ENCODE measurements at regions not wholly inside any gene's neighbourhood (a gene's known extent, or its start where the extent isn't known, plus 50 kb on each side); places are given as distances from the start of the nearest gene placed in this dataset.

GRCh38 chr3:164479406-164479805 is 598.9 kb downstream of the SI start:
- no TSS peak for BruUV-seq (replicated peaks)
- H3K4me2 ChIP-seq (ENCODE audit: insufficient read depth, low read length): no peak overlapping the region
- no peaks in the 10 kb centered on the region for H3K4me1 ChIP-seq (ENCODE audit: control insufficient read depth, extremely low read depth, insufficient read depth, low read length)
- H4K20me1 ChIP-seq (replicated peaks; ENCODE audit: control insufficient read depth, extremely low read depth, insufficient read depth, low read length): no peaks in the 10 kb centered on the region
- H3K27ac ChIP-seq (ENCODE audit: insufficient read depth, low read depth, low read length): no peak overlapping the region
- FAIRE-seq: no peak
- intact Hi-C loops (cut with micrococcal nuclease) (no loop called here), dilution Hi-C loops (cut with MboI; ENCODE audit: extremely low pct_ligation_motif_present, low sequenced_read_pairs) (no loop called here)
- H3K9me3 ChIP-seq (replicated peaks; ENCODE audit: control insufficient read depth, insufficient read depth, low read length): peaks cover 4% of the 10 kb centered on the region
- no peak for TF ChIP-seq FOS (IDR thresholded peaks at IDR 0.05; ENCODE audit: borderline replicate concordance, insufficient read depth, low read length)
- TF ChIP-seq MYC (IDR thresholded peaks at IDR 0.05; ENCODE audit: low read depth, low read length): no peak
- no peak for TF ChIP-seq CTCF (IDR thresholded peaks at IDR 0.05; ENCODE audit: extremely low read depth in 1 of 2, insufficient read depth in 1 of 2, low read depth in 1 of 2, low read length in 2 of 2)
- TF ChIP-seq, protein P1, sequence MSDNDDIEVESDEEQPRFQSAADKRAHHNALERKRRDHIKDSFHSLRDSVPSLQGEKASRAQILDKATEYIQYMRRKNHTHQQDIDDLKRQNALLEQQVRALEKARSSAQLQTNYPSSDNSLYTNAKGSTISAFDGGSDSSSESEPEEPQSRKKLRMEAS (IDR thresholded peaks at IDR 0.05; ENCODE audit: insufficient read depth, insufficient read length): no peak
- TF ChIP-seq POLR2A (IDR thresholded peaks at IDR 0.05; ENCODE audit: low read depth, low read length): no peak
- no peak for TF ChIP-seq JUN (IDR thresholded peaks at IDR 0.05; ENCODE audit: borderline replicate concordance, insufficient read depth, insufficient read length, low read depth)
- no peak for TF ChIP-seq POLR2AphosphoS5 (IDR thresholded peaks at IDR 0.05; ENCODE audit: insufficient read depth, low read depth, low read length)
- H2AFZ ChIP-seq (ENCODE audit: low read depth, low read length): no peak overlapping the region
- H3K27me3 ChIP-seq (ENCODE audit: control insufficient read depth in 2 of 2, insufficient read depth in 2 of 2, low read length in 2 of 2): no peaks in the 10 kb centered on the region
- no peak overlapping the region for H3K9ac ChIP-seq (replicated peaks; ENCODE audit: extremely low read depth, insufficient read depth, low read length)
- ChIA-PET POLR2A (no interaction called here), CTCF (no interaction called here)
- DNase-seq (ENCODE audit: low read depth, low spot score): no peak
- H3K4me3 ChIP-seq (replicated peaks in 1 of 3; ENCODE audit: insufficient read depth in 1 of 3, low read depth in 1 of 3, low read length in 3 of 3): no peak overlapping the region
- no peaks in the 10 kb centered on the region for H3K9me1 ChIP-seq (replicated peaks; ENCODE audit: control insufficient read depth, extremely low read depth, insufficient read depth, low read length)
- H3K36me3 ChIP-seq (ENCODE audit: control insufficient read depth in 2 of 2, extremely low read depth in 1 of 2, insufficient read depth in 2 of 2, low read length in 2 of 2): no peaks in the 10 kb centered on the region
- no peaks in the 10 kb centered on the region for H3K79me2 ChIP-seq (ENCODE audit: control insufficient read depth, insufficient read depth, low read length)

DNA sequence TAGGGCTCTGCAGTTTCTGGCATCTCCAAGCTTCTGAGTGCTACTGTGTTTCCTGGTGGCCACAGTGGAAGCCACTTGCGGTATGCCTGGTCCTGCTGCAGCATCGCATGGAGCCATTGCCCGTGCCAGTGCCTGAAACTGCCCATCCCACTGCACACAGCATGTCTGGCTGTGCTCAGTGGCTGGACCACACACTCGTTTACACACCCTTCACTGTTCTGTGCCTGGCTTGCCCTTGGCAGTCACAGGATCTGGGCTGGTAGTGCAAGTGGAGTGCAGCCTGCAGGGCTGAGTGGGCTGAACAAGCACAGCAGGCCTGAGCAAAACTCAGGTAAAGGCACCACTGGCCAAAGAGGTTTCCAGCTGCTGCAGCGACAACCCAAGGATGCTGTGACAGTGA is 600.0 kb downstream of the SI start:
- TF ChIP-seq, protein P1 (IDR thresholded peaks at IDR 0.05; ENCODE audit: insufficient read depth, insufficient read length): no peak
- no peak for TF ChIP-seq POLR2AphosphoS5 (IDR thresholded peaks at IDR 0.05; ENCODE audit: insufficient read depth, low read depth, low read length)
- Histone ChIP-seq H2AFZ (ENCODE audit: low read depth, low read length) (no peak overlapping the region), H3K27me3 (ENCODE audit: control insufficient read depth in 2 of 2, insufficient read depth in 2 of 2, low read length in 2 of 2) (no peaks in the 10 kb centered on the region), H3K36me3 (ENCODE audit: control insufficient read depth in 2 of 2, extremely low read depth in 1 of 2, insufficient read depth in 2 of 2, low read length in 2 of 2) (no peaks in the 10 kb centered on the region), H4K20me1 (replicated peaks; ENCODE audit: control insufficient read depth, extremely low read depth, insufficient read depth, low read length) (no peaks in the 10 kb centered on the region), H3K9ac (replicated peaks; ENCODE audit: extremely low read depth, insufficient read depth, low read length) (no peak overlapping the region), H3K4me3 (replicated peaks in 1 of 3; ENCODE audit: insufficient read depth in 1 of 3, low read depth in 1 of 3, low read length in 3 of 3) (no peak overlapping the region), H3K4me1 (ENCODE audit: control insufficient read depth, extremely low read depth, insufficient read depth, low read length) (no peaks in the 10 kb centered on the region), H3K27ac (ENCODE audit: insufficient read depth, low read depth, low read length) (no peak overlapping the region), H3K4me2 (ENCODE audit: insufficient read depth, low read length) (no peak overlapping the region), H3K9me1 (replicated peaks; ENCODE audit: control insufficient read depth, extremely low read depth, insufficient read depth, low read length) (no peaks in the 10 kb centered on the region), H3K79me2 (ENCODE audit: control insufficient read depth, insufficient read depth, low read length) (no peaks in the 10 kb centered on the region), H3K9me3 (replicated peaks; ENCODE audit: control insufficient read depth, insufficient read depth, low read length) (peaks cover 4% of the 10 kb centered on the region)
- ChIA-PET POLR2A (no interaction called here), CTCF (no interaction called here)
- FAIRE-seq (no peak), DNase-seq (ENCODE audit: low read depth, low spot score) (no peak)
- intact Hi-C loops (cut with micrococcal nuclease): no loop called here
- dilution Hi-C loops (cut with MboI; ENCODE audit: extremely low pct_ligation_motif_present, low sequenced_read_pairs): no loop called here
- BruUV-seq (replicated peaks): no TSS peak

Data from endothelial cell of umbilical vein (primary cell).